HG03442 (cell line): ENCODE measurements at regions not wholly inside any gene's neighbourhood (a gene's known extent, or its start where the extent isn't known, plus 50 kb on each side); places are given as distances from the start of the nearest gene placed in this dataset.

Experiments used
- ATAC-seq: cut with Tn5 transposase; IDR thresholded peaks from one replicate; pipeline ENCODE4 v1.9.1; 2021; ENCODE audit warnings: mild to moderate bottlenecking, moderate library complexity; ENCODE audit not compliant: unreplicated experiment

DNA sequence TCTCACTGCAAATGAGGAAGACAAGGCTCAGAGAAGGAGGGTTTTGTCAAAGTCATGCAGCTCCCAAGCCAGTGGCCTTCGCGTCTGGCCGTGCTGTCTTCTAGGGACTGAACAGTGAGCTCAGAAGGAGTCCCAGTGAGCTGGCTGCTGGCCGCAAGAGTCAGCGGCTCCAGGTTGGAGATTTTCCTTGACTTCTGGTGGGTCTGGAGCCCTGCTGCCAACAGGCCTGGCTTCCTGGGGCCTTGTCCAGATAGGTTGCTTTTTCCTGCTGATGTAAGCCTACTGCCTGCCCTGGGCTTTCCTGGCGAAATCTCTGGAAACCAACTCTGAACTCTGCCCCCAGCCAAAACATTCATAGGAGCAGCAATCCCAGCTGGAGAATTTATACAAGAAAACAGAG lies 272.7 kb upstream of the CADM1 start:
- no peak for ATAC-seq

DNA sequence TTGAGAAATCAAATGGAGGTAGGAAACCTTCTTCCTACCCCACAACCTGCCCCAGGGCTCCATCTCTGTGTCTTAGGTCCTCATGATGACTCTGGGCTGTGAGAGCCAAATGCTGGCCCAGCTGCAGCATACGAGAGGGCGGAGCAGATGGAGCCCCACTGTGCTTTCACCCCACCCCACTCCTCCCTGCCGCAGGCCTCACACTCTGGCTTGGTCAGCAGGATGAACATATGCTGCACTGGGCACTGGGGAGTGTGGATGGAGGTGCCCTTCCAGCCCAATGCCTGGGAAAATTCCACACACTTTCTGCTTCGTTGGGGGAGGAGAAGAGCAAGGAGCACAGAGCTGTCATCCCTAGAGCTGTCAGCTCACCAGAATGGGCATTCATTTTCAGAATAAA lies 271.6 kb upstream of the CADM1 start:
- no peak for ATAC-seq

- no peak for ATAC-seq
Measured at GRCh38 chr11:115774756-115775155, 270.5 kb upstream of the CADM1 start.

DNA sequence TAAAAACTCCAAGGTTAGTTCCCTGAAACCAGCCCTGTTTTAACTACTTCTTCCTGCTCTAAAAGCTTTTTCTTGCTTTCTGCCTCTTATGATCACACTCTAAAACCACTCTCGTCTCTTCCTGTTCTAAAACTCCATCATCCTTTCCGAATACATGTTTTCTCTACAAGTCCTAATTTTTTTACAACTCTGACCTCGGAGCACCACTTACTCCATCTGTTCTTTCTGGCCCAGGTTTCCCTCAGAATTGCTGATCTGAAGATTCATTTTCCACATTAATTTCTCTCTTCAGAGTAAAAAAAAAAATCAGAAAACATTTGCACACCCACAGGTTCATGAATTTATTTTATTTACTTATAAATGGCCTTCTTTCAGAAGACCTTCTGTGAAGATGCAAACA lies 265.7 kb upstream of the CADM1 start:
- ATAC-seq, result no peak

DNA sequence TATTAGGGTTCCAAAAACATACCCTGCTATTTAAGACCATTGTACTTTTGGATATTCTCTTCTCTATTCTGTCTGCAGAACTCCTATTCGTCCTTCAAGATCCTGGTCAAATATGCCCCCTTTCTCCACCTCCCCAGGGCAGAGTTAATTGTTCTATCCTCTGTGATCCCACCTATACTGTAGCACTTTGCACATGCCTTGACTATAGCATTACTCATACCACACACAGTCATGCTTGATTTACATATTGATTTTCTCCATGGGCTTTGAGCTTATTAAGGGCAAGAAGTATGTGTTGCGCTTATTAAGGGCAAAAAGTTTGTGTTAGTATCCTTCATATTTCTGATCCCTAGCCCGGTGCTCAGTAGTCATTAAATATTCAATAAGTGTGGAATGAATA lies 263.7 kb upstream of the CADM1 start:
- no peak for ATAC-seq

DNA sequence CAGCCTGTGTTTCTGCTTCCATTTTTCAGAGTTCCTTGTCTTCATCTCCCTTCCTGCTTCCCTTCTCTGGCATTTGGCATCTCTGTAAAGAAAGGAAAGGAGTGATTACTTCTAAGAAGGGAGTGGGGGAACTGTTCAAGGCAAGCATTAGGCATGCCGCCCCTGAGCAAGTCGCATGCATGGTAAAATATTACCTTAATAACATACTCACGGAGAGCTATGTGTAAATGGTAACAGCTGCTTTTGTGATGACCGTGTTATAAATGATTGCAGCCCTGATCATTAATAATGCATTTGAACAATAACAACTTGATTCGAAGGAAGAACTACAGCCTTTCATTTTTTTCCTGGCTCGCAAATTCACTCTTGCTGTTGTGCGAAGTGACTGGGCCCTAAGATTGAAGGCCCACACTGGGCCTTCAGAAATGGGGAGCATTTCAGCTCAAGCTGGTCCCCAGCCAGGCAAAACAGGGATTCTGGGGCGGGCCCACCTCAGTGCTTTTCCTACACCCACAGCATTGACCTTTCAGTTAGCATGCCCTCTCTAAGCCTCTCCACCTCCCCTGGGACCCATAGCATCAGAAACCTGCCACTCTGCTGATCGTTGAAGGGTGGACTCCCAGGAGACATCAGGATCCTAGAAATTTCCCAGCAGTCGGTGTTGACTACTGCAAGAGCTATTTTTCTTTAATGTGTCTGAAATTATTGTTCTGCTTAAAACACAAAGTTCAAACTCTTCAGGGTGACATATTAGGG lies 263.0 kb upstream of the CADM1 start:
- ATAC-seq, result no peak

DNA sequence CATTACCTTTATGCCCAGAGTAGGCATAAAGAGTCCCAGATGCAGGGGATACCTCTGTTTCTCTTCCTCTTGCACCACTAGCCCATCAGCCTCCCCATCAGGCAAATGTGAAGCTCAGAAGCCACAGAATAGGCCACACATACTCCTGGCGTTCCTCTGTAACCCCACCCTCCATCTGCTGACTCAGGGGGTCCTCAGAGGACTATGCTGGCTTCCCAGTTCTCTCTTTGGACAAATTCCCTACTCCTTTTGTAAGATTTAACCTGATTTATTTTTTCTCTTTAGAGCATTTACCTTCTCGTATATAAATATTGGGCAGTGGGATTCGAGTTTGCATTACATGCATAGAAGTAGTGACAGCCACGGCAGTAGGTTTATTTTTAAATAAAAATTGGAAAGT lies 262.3 kb upstream of the CADM1 start:
- no peak for ATAC-seq

DNA sequence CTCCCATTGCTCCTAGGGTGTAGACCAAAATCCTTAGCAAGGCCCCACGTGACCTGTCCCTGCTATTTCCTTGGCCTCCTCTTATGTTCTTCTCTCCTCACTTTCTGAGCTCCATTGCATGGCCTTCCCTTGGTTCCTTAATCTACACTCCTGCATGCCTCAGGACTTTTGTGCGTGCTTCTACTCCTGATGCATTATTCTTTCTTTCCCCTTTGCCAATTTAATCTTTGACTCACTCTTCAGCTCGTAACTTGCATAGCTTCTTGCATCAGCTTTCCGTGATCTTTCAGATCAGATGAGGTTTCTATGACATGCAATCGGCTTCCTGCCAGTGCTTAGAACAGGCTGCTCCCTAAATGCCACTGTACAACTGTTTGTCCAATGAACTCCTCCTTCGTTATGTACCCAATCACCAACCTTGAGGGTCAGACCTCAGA lies 261.6 kb upstream of the CADM1 start:
- no peak for ATAC-seq

DNA sequence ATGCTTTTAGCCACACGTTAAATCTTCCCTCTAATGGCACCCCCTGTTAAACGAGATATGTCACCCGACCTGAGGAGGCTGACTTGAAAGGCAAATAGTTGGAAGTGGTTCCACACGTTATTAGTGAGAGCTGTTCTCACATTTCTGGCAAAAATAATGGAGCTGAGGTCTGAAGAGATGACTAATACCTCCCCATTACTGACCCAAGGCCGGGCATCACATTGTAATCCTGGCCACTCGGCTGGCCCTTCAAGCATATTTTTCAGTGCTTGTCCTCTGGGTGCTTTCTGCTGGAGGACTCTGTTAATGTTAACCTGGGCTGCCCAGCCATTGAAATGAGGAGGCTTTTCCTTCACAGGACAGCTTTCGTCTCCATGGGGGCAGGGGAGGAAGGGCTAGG lies 260.0 kb upstream of the CADM1 start:
- no peak for ATAC-seq

DNA sequence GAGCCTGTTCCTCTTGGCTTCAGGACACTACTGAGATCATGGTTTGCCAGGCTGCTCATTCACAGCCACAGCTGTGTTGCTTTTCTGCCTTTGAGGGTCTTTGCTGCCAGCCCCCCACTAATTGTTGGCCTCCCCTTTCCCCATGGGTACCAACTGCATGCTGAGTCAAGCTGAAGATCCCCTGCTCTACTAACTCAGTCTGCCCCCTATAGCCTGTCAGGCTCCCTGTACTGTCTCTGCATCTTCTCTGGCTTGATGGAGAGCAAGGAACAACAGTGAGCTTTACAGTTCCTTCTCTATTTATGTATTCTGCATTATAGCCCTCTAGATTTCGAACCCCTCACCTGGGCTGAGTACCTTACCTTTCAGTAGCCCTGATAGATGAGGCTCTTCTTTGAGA lies 257.6 kb upstream of the CADM1 start:
- ATAC-seq, result no peak

- ATAC-seq, result no peak
Measured at GRCh38 chr11:115761348-115761747, 257.1 kb upstream of the CADM1 start.

GRCh38 chr11:115760461-115761320 lies 256.5 kb upstream of the CADM1 start:
- no peak for ATAC-seq

- ATAC-seq, result no peak
Measured at GRCh38 chr11:115759622-115760460, 255.6 kb upstream of the CADM1 start.

DNA sequence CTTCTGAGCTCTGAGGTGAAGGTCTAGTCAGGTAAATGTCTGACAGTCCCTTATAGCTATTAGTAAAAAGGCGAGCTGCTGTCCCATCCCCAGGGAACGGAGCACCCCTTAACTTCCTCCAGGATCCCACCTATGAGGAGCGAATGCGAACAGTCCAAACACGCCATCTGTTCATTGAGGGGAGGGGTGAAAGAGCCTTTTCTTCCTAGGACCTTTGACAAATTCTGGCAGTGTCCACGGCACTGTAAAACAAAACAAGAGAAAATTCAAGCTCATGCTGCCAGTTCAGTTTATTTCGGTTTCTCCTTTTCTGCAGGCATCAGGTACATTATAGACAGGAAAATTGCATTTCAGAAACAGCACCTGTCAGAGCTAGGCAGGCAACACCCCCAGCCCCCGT lies 253.8 kb upstream of the CADM1 start:
- no peak for ATAC-seq

- no peak for ATAC-seq
Measured at GRCh38 chr11:115751243-115752015, 247.2 kb upstream of the CADM1 start.

DNA sequence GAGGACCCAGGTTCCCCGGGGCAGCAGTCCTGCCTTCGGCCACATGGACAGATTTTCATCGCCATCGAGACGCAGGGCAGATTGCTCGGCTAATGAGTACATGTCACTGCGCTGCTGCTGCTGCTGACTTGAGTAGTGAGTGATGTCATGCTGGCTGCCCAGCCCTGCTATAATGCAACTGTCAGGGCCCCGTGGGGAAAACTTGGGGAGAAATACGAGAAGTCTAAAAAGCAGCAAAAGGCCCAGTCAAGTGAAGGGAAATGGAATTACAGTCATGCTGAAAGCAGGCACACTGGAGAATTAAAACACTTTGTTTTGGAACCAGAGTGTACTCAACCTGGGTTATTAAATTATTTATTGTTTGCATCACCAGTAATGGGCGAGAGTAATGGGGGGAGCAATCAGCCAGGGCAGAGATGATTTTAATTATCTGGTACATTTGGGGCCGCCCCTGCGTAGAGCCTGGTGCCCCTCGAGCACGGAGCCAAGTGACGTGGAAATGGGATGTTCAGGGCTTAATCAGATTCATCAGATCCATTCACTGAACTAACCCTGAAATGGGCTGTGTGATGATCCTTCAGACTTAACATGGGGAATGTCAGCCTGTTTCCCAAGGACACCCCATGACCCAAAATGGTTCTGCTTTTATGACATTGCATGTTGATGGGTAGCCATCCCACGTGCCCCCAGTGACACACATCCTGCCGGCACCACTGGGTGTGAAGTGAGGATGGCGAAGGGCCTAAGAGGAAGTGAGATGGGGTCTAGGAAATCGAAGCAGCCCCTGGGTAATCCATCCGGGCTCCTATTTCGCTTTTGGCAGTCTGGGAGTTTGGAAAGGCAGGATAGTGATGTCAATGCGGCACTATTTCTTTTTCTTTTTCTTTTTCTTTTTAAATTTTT lies 241.6 kb upstream of the CADM1 start:
- no peak for ATAC-seq

- ATAC-seq, result no peak
Measured at GRCh38 chr11:115745066-115745465, 240.9 kb upstream of the CADM1 start.

- ATAC-seq, result no peak
Measured at GRCh38 chr11:115743719-115744118, 239.5 kb upstream of the CADM1 start.

GRCh38 chr11:115741376-115742107 lies 237.3 kb upstream of the CADM1 start:
- no peak for ATAC-seq
